ENCODE measurements at regions not wholly inside any gene's neighbourhood (a gene's known extent, or its start where the extent isn't known, plus 50 kb on each side); places are given as distances from the start of the nearest gene placed in this dataset.

GRCh38 chr7:24395512-24395911, 111.5 kb downstream of the NPY start:
- TF ChIP-seq TAF1 (IDR thresholded peaks at IDR 0.05; ENCODE audit: low read depth) = no peak
- no peak for TF ChIP-seq MAX (IDR thresholded peaks at IDR 0.05)
- TF ChIP-seq YY1 (IDR thresholded peaks at IDR 0.05; ENCODE audit: low read depth) = no peak
- TF ChIP-seq EP300 (IDR thresholded peaks at IDR 0.05; ENCODE audit: borderline replicate concordance) = no peak
- no peak for TF ChIP-seq CREB1 (IDR thresholded peaks at IDR 0.05; ENCODE audit: low read depth)
- no peak for TF ChIP-seq REST (IDR thresholded peaks at IDR 0.05; ENCODE audit: low read depth)
- no peak for TF ChIP-seq RAD21 (IDR thresholded peaks at IDR 0.05; ENCODE audit: low read depth)
- TF ChIP-seq USF1 (IDR thresholded peaks at IDR 0.05) = no peak
- TF ChIP-seq NFIC (IDR thresholded peaks at IDR 0.05) = no peak
- TF ChIP-seq EGR1 (IDR thresholded peaks at IDR 0.05) = no peak

All from Ishikawa (cell line).